OCI-LY7 (cell line): ENCODE measurements at regions not wholly inside any gene's neighbourhood (a gene's known extent, or its start where the extent isn't known, plus 50 kb on each side); places are given as distances from the start of the nearest gene placed in this dataset.

Experiments used
- BruUV-seq: library from RNA; stranded (reverse); fragments of 400-500 nt; replicated peaks from 2 replicates; lab custom pipeline; 2021; lab: Mats Ljungman, UMichigan
- CTCF ChIA-PET: fragments of 300-600 bp; sonication (Branson Sonifier 250); formaldehyde crosslinking; loops from one replicate; lab custom pipeline; 2022; ENCODE audit warnings: antibody characterized with exemption; ENCODE audit not compliant: unreplicated experiment; lab: Charles Lee
- POLR2A ChIA-PET: fragments of 300-600 bp; sonication (Branson Sonifier 250); formaldehyde crosslinking; loops from one replicate; lab custom pipeline; 2022; ENCODE audit warnings: antibody characterized with exemption; lab: Charles Lee
- DNase-seq: peaks from one replicate; pipeline ENCODE4 v3.0.0-alpha.2; 2015; ENCODE audit warnings: low spot score
- H2AFZ ChIP-seq: fragments of 200-600 bp; sonication (generic), shearing (Covaris generic); 2 replicates; pipeline ENCODE4 v1.6.1; 2014; ENCODE audit warnings: mild to moderate bottlenecking, antibody characterized with exemption, low read length, moderate library complexity
- H3K27ac ChIP-seq: fragments of 200-600 bp; sonication (generic); 2 replicates; pipeline ENCODE4 v1.5.1; 2014; ENCODE audit warnings: mixed run types, low read depth, mild to moderate bottlenecking, moderate library complexity, low read length, inconsistent platforms; ENCODE audit not compliant: poor library complexity, severe bottlenecking
- H3K36me3 ChIP-seq: fragments of 200-600 bp; sonication (generic); 2 replicates; pipeline ENCODE4 v1.6.1; 2014; ENCODE audit warnings: mild to moderate bottlenecking, antibody characterized with exemption, low read length, moderate library complexity, mixed read lengths; ENCODE audit not compliant: insufficient read depth
- H3K4me1 ChIP-seq: fragments of 200-600 bp; sonication (generic); 2 replicates; pipeline ENCODE4 v1.5.1; 2014; ENCODE audit warnings: mild to moderate bottlenecking, low read length; ENCODE audit not compliant: insufficient read depth, poor library complexity, severe bottlenecking
- H3K4me2 ChIP-seq: fragments of 200-600 bp; sonication (generic); 2 replicates; pipeline ENCODE4 v1.6.1; 2014; ENCODE audit warnings: mild to moderate bottlenecking, low read length
- H3K4me3 ChIP-seq: fragments of 200-600 bp; sonication (generic); 2 replicates; pipeline ENCODE4 v1.5.1; 2014; ENCODE audit warnings: mild to moderate bottlenecking, low read depth, low read length; ENCODE audit not compliant: poor library complexity, severe bottlenecking
- H3K79me2 ChIP-seq: fragments of 200-600 bp; sonication (generic); 2 replicates; pipeline ENCODE4 v1.6.1; 2016; ENCODE audit warnings: low read depth, mild to moderate bottlenecking, low read length, moderate library complexity, mixed read lengths; ENCODE audit not compliant: insufficient read depth
- H3K9me2 ChIP-seq: fragments of 200-600 bp; sonication (generic); 2 replicates; pipeline ENCODE4 v1.6.1; 2016; ENCODE audit warnings: mild to moderate bottlenecking, low read length, mixed read lengths; ENCODE audit not compliant: insufficient read depth
- H3K9me3 ChIP-seq: fragments of 200-600 bp; sonication (generic); 2 replicates; pipeline ENCODE4 v1.6.1; 2014; ENCODE audit warnings: mild to moderate bottlenecking, mixed run types, low read length, mixed read lengths
- H4K20me1 ChIP-seq: fragments of 200-600 bp; sonication (generic); 2 replicates; pipeline ENCODE4 v1.6.1; 2014; ENCODE audit warnings: mild to moderate bottlenecking, antibody characterized with exemption, low read length, moderate library complexity, mixed read lengths; ENCODE audit not compliant: insufficient read depth
- EZH2phosphoT487 ChIP-seq: fragments of 200-600 bp; sonication (generic); IDR thresholded peaks from 2 replicates; pipeline ENCODE4 v1.6.1; 2018; ENCODE audit warnings: low read depth, borderline replicate concordance, mild to moderate bottlenecking, mixed run types, antibody characterized with exemption, low read length, moderate library complexity, mixed read lengths
- intact Hi-C: fragments of 100-400 bp; cut with micrococcal nuclease; formaldehyde crosslinking; loops from one replicate; pipeline ENCODE4 v1.10.0; 2022; ENCODE audit not compliant: unreplicated experiment
- TF ChIP-seq, protein P1 (sequence below): fragments of 200-600 bp; sonication (generic); conservative IDR thresholded peaks from 2 replicates; pipeline ENCODE4 v1.5.1; 2014; ENCODE audit warnings: mild to moderate bottlenecking, antibody characterized with exemption, low read length, moderate library complexity, mixed read lengths

- no peak overlapping the region for H3K4me3 ChIP-seq
- no peak overlapping the region for H3K4me2 ChIP-seq
- ChIA-PET CTCF (interaction anchor here (1.1 kb wide), 1 partner anchor 15 kb away, joined by 3 read pairs; no protein-coding TSS in a partner anchor), POLR2A (no interaction called here)
- H2AFZ ChIP-seq, result no peak overlapping the region
- no TSS peak for BruUV-seq
- H3K79me2 ChIP-seq, result no peaks in the 10 kb centered on the region
- no peak overlapping the region for H3K27ac ChIP-seq
- no peaks in the 10 kb centered on the region for H3K9me2 ChIP-seq
- H4K20me1 ChIP-seq, result no peaks in the 10 kb centered on the region
- DNase-seq, result no peak
- intact Hi-C loops, result no loop called here
- TF ChIP-seq, protein P1, sequence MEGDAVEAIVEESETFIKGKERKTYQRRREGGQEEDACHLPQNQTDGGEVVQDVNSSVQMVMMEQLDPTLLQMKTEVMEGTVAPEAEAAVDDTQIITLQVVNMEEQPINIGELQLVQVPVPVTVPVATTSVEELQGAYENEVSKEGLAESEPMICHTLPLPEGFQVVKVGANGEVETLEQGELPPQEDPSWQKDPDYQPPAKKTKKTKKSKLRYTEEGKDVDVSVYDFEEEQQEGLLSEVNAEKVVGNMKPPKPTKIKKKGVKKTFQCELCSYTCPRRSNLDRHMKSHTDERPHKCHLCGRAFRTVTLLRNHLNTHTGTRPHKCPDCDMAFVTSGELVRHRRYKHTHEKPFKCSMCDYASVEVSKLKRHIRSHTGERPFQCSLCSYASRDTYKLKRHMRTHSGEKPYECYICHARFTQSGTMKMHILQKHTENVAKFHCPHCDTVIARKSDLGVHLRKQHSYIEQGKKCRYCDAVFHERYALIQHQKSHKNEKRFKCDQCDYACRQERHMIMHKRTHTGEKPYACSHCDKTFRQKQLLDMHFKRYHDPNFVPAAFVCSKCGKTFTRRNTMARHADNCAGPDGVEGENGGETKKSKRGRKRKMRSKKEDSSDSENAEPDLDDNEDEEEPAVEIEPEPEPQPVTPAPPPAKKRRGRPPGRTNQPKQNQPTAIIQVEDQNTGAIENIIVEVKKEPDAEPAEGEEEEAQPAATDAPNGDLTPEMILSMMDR, result no peak
- TF ChIP-seq EZH2phosphoT487, result no peak
- H3K4me1 ChIP-seq, result no peaks in the 10 kb centered on the region
- H3K9me3 ChIP-seq, result no peaks in the 10 kb centered on the region
- no peaks in the 10 kb centered on the region for H3K36me3 ChIP-seq
Observed at GRCh38 chr7:131139462-131139861, 188.2 kb upstream of the MKLN1 start.

- BruUV-seq, result no TSS peak
- DNase-seq, result no peak
- intact Hi-C loops, result no loop called here
- H3K9me2 ChIP-seq, result no peaks in the 10 kb centered on the region
- TF ChIP-seq EZH2phosphoT487, result no peak
- TF ChIP-seq, protein P1, result no peak
- no peaks in the 10 kb centered on the region for H4K20me1 ChIP-seq
- POLR2A ChIA-PET, result no interaction called here
- no peak overlapping the region for H3K27ac ChIP-seq
- no peak overlapping the region for H3K4me3 ChIP-seq
- no peaks in the 10 kb centered on the region for H3K79me2 ChIP-seq
- no peak overlapping the region for H3K4me2 ChIP-seq
- no peaks in the 10 kb centered on the region for H3K9me3 ChIP-seq
- H3K36me3 ChIP-seq, result no peaks in the 10 kb centered on the region
- H2AFZ ChIP-seq, result no peak overlapping the region
- CTCF ChIA-PET, result no interaction called here
- no peaks in the 10 kb centered on the region for H3K4me1 ChIP-seq
Observed at GRCh38 chr7:131141443-131141967, 186.2 kb upstream of the MKLN1 start.

DNA sequence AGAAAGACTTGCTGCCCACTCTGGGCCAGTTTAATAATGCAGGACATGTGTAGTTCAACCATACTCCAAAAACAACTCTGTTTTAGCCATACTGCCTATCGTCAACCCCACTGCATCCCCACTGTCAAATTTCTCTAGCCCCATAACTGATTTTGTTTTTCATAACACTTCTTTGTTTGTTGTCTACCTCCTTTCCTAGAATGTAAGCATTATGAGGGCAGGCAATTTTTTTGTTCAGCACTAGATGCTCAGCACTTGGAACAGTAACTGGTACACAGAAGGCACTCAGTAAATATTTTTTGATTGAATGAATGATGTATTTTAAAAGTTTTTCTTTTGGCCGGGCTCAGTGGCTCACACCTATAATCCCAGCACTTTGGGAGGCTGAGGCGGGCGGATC, 183.8 kb upstream of the MKLN1 start:
- H3K79me2 ChIP-seq, result no peaks in the 10 kb centered on the region
- H3K36me3 ChIP-seq, result no peaks in the 10 kb centered on the region
- CTCF ChIA-PET, result no interaction called here
- H3K4me2 ChIP-seq, result no peak overlapping the region
- intact Hi-C loops, result no loop called here
- DNase-seq, result no peak
- no peaks in the 10 kb centered on the region for H3K4me1 ChIP-seq
- no peak overlapping the region for H3K27ac ChIP-seq
- TF ChIP-seq, protein P1, result no peak
- no peak for TF ChIP-seq EZH2phosphoT487
- H3K9me2 ChIP-seq, result no peaks in the 10 kb centered on the region
- no peak overlapping the region for H3K4me3 ChIP-seq
- no peaks in the 10 kb centered on the region for H4K20me1 ChIP-seq
- H2AFZ ChIP-seq, result no peak overlapping the region
- BruUV-seq, result no TSS peak
- POLR2A ChIA-PET, result no interaction called here
- no peaks in the 10 kb centered on the region for H3K9me3 ChIP-seq
